CD4-positive, alpha-beta T cell treated with Interleukin-2 at 100 ng/mL for 4 hours (primary cell): ENCODE measurements at regions not wholly inside any gene's neighbourhood (a gene's known extent, or its start where the extent isn't known, plus 50 kb on each side); places are given as distances from the start of the nearest gene placed in this dataset.

ENCODE experiments used
- DNase-seq: peaks from one replicate; pipeline ENCODE4 v3.0.0-alpha.2; 2020; ENCODE audit warnings: low spot score

DNA sequence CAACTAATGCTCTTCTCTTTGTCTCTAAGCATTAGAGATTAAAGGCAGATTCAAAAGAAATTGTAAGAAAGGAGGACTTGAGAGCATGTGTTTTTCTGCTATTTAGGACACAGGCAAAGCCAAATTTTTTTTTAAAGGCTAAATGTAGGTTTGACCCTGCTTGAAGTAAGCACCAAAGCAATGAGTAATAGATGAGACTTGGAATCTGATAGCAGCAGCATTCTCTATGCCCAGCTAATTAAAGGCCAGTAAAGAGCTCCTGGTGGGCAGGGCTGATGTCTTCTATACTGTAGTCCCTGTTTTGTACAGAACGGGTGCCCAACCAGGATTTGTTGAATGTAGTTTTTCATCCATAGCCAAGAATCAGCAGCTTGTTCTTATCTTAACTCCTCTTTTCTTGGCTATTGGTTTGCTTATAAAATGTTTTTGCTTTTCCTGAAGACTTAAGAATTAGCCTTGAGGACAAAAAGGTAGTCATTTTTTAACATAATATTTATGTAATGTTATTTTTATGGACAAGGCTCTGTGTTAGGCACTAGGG, 179.6 kb downstream of the LMO4 start:
- DNase-seq = no peak

- DNase-seq = no peak
These were observed 181.9 kb downstream of the LMO4 start for GRCh38 chr1:87510540-87510939.

DNA sequence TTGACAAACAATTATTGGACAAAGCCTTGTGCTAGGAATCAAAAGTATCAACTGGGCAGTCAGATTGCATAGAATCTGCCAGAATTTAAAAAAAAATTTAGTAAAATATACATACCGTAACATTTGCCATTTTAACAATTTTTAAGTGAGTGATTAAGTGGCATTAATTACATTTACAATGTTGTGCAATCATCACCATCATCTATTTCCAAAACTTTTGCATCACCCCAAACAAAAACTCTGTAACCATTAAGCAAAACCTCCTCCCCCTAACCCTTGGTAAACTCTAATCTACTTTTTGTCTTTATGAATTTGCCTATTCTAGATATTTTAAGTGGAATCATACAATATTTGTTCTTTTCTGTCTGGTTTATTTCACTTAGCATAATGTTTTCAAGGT, 182.8 kb downstream of the LMO4 start:
- DNase-seq = no peak

- no peak for DNase-seq
These were observed 183.8 kb downstream of the LMO4 start for GRCh38 chr1:87512431-87512830.

- DNase-seq = no peak
These were observed 184.6 kb downstream of the LMO4 start for GRCh38 chr1:87513255-87513654.

GRCh38 chr1:87513966-87514660, 185.4 kb downstream of the LMO4 start:
- DNase-seq = no peak

DNA sequence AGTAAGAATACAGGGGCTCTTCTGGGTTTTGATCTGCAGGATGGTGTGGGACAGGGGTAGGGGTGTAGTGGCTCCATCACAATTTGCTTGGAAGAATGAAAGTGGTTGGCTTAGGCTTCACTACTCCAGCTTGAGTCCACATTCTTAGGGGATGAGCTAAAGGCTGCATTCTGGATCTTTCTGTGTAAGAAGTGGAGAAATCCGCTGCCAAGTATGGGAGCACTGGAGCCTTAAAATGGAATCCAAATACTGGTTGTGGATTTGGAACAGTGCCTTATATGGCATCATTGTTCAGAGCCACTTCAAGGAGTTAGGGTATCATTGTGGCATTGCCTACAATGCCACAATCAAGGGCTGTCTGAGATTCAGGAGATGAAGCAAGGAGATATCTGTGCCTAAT, 187.1 kb downstream of the LMO4 start:
- DNase-seq = no peak

DNA sequence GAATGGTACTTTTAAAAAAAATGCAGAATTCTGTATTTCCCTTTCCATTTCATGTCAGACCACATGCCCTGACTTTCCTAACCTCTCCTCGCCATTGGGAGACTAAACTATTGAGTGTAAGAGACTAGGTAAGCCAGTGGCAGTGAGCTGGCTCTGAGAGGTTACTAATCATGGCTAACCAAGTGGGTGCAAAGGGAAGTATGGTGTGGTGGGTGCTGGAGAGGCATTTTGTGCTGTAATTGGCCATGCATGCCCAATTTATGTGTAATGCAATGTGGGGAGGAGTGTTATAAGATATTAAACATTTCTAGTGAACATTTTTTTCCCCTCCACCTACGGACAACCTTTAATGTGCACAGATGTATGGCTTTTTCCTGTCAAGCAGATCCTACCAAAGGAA, 190.1 kb downstream of the LMO4 start:
- no peak for DNase-seq

GRCh38 chr1:87521452-87521851, 192.8 kb downstream of the LMO4 start:
- DNase-seq = no peak

DNA sequence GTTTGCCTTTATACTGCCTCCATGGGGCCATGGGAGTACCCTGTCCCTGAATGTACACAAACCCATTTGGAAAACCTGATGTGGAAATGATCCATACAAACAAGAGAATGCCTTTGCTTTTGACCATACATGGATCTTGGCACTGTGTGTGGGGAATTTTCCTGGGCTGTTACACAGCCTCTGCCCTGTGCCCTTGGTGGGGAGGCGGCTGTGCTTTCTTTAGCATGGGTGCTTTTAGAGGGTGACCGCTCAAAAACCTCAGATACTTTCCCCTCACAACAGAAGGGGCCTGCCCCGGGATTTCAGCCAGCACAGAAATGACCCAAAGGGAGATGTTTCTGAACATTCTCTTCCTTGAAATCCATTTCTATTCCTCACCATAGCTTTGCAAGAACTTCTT, 194.8 kb downstream of the LMO4 start:
- DNase-seq = no peak

DNA sequence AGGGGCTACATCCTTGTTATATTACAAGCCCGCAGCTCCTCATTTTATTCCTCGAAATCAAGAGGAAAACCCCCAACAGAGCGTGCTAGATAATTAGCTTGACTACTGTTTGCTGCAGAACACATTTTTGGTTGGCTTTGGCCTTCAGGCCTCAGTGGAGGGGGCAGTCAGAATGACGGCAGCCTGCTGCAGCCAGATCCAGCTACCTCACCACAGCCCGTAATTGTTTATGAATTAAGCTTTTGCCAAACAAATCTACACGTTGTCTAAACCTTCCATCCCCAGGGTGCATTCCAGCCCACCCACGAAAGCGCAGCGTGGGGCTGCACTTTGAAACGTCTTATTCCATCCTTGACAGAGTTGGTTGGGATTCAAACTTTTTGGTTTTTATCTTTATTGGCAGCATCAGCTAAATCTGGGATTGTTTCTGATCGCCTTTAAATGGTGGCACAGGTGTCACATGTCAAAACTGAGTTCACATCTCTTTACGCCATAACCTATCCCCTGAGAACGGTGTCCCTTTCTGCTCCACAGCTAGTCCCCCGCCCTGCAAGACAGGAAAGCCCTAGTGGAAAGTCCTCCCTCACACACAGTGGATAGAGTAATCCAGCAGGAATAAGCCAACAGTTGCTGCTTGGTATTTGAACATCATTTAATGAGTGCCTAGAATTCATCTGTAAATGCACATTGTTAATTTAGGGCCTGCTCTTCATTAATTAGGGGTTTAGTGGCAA, 195.5 kb downstream of the LMO4 start:
- no peak for DNase-seq

GRCh38 chr1:87528754-87529517, 200.3 kb downstream of the LMO4 start:
- DNase-seq = no peak

GRCh38 chr1:87530042-87530807, 201.5 kb downstream of the LMO4 start:
- no peak for DNase-seq

DNA sequence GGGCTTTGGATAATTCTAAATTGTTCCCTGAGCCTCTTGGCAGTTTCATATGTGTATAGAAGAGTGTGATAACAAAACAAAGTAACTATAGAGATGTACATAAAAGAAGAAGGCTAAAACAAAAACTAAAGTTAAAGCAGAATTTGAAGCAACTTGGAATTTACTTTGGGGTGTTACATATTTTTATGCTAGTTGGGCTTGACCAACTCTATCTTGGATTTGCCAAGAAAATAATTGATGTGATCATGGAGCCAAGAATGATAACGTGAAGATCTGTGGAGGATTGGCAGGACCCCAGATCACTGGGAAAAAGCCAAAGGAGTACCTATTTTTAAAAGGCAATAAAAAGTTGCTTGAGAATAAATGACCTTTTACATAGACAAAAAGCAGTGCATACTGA, 206.9 kb downstream of the LMO4 start:
- DNase-seq = no peak

DNA sequence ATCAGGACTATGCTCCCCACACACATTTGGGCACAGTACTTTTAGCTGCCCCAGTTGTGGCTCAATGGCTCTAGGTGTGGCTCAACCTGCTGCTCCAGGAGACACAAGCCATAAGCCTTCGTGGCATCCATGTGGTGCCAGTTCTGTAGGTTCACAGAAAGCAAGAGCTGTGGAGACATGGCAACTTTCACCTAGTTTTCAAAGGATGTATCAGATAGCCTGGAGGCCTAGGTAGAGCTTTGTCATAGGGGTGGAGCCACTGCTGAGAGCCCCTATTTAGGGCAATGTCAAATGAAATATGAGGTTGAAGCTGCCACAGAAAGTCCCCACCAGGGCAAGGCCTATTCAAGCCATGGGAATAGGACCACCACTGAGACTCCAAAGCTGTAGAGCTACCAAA, 210.5 kb downstream of the LMO4 start:
- DNase-seq = no peak

GRCh38 chr1:87542697-87543096, 214.0 kb downstream of the LMO4 start:
- DNase-seq = no peak

GRCh38 chr1:87549738-87550137, 221.1 kb downstream of the LMO4 start:
- DNase-seq = no peak

DNA sequence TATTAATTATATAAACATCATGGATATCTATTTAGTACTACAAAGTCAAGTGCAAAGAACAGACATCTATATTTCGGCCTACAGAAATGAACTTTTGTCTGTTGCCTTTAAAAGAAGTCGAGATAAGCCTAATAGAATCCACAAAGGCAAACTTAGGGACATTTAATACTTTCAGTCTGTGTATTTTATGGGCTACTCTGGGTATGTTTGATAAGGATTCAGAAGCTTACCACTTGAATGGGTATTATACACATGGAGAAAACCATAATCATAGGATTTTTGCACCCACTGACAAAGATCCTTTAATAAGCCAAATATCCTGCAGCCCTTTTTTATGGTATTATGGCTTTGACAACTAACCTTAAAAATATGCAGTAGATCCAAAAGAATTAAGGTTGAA, 224.8 kb downstream of the LMO4 start:
- DNase-seq = no peak

- DNase-seq = no peak
These were observed 226.7 kb downstream of the LMO4 start for GRCh38 chr1:87555366-87555765.

DNA sequence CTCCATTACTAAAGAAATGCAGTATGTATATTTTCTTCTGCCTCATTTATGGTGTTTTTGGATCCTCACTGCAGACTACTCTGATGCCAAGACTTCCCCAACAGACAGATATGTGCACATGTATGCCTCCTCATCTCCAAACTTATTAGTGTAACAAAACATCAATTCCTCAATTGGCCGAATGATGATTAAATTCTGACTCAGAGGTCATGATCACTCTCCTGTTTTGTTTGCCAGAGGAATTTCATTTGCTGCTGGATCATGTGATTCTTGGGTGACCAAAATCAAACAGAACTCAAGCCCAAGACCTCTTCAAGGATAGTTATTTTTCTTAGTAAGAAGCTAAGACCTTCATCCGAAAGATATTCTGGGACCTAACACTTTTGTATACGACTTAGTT, 227.6 kb downstream of the LMO4 start:
- DNase-seq = no peak

GRCh38 chr1:87558921-87559320, 230.2 kb downstream of the LMO4 start:
- no peak for DNase-seq

DNA sequence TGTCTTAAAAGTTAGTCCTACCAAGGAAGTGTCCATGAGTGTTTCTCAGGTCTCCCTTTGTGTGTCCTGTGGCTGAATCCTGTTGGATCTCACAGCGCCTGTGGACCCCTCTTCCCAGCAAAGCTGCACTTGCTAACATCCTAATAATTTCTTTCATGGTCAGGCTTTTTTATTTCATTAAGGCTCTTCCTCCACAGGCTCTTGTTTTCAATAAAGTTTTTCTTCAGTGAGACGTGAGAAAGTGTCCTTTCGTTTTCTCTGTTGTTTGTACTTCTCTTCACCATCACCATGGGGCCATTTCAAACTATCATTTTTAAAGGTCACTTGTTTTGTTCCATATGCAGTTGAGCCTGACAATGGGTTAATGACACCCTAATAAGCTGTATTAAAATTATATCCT, 231.5 kb downstream of the LMO4 start:
- no peak for DNase-seq
